Thoracic aorta (tissue), 2 donors: ENCODE measurements at regions not wholly inside any gene's neighbourhood (a gene's known extent, or its start where the extent isn't known, plus 50 kb on each side); places are given as distances from the start of the nearest gene placed in this dataset.

ENCODE experiments used
- ATAC-seq: fragments of 150-250 bp; one replicate; pipeline ENCODE4 v1.8.0; 2017; ENCODE audit warnings: low read depth; ENCODE audit not compliant: insufficient number of reproducible peaks, low FRiP score
- DNase-seq: peaks from one replicate; pipeline ENCODE4 v3.0.0-alpha.2; 2020; ENCODE audit warnings: low spot score
- H3K27ac ChIP-seq, 2 donors: fragments of 200-600 bp; sonication (generic); 1 replicate in 1 of 2; 2 replicates in 1 of 2; pipeline ENCODE4 v1.5.1; 2016; ENCODE audit warnings: mild to moderate bottlenecking in 2 of 2, moderate library complexity in 2 of 2
- H3K27me3 ChIP-seq: fragments of 200-600 bp; sonication (generic); replicated peaks from 2 replicates; pipeline ENCODE4 v1.6.0; 2016; ENCODE audit warnings: mild to moderate bottlenecking; ENCODE audit not compliant: insufficient read depth
- H3K36me3 ChIP-seq: fragments of 200-600 bp; sonication (generic); one replicate; pipeline ENCODE4 v1.5.1; 2016
- H3K4me1 ChIP-seq, 2 donors: fragments of 200-600 bp; sonication (generic); 1 replicate in 1 of 2; 2 replicates in 1 of 2; pipeline versions ENCODE4 v1.5.1 to v1.6.0; 2016; ENCODE audit warnings: low read depth in 2 of 2, mild to moderate bottlenecking in 1 of 2; ENCODE audit not compliant: control insufficient read depth in 1 of 2
- H3K4me3 ChIP-seq: fragments of 200-600 bp; sonication (generic); 2 replicates; pipeline ENCODE4 v1.5.1; 2016; ENCODE audit warnings: mild to moderate bottlenecking
- H3K9me3 ChIP-seq: fragments of 200-600 bp; sonication (generic); 2 replicates; pipeline ENCODE4 v1.5.1; 2016
- TF ChIP-seq, protein P1 (sequence below): fragments of 200-600 bp; sonication (generic); IDR thresholded peaks from one replicate; pipeline ENCODE4 v1.5.1; 2019; ENCODE audit warnings: antibody characterized with exemption

DNA sequence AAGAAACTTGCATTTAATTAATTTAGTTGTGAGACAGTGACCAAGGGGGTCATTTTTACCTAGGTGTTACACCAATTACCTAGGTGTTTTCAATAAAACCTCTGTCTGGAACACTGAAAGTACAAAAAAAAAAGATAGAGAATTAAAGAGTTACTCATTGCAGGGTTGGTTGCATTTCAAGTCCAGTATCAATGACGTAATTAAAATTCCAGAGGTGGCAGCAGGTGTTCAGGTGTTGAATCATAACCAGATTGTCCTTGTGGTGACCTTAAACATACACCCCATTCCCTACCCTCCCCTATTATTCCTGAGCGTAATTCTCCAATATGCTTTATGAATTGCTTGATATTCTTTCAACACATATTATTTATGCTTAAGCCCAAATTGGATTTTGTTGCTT is 352.0 kb upstream of the SLC8A1 start:
- DNase-seq (no peak), ATAC-seq (no peak)
- Histone ChIP-seq H3K27me3 (no peaks in the 10 kb centered on the region), H3K9me3 (no peaks in the 10 kb centered on the region), H3K4me3 (no peak overlapping the region), H3K4me1 (no peaks in the 10 kb centered on the region), H3K36me3 (no peaks in the 10 kb centered on the region), H3K27ac (no peak overlapping the region)
- TF ChIP-seq, protein P1, sequence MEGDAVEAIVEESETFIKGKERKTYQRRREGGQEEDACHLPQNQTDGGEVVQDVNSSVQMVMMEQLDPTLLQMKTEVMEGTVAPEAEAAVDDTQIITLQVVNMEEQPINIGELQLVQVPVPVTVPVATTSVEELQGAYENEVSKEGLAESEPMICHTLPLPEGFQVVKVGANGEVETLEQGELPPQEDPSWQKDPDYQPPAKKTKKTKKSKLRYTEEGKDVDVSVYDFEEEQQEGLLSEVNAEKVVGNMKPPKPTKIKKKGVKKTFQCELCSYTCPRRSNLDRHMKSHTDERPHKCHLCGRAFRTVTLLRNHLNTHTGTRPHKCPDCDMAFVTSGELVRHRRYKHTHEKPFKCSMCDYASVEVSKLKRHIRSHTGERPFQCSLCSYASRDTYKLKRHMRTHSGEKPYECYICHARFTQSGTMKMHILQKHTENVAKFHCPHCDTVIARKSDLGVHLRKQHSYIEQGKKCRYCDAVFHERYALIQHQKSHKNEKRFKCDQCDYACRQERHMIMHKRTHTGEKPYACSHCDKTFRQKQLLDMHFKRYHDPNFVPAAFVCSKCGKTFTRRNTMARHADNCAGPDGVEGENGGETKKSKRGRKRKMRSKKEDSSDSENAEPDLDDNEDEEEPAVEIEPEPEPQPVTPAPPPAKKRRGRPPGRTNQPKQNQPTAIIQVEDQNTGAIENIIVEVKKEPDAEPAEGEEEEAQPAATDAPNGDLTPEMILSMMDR, result no peak

DNA sequence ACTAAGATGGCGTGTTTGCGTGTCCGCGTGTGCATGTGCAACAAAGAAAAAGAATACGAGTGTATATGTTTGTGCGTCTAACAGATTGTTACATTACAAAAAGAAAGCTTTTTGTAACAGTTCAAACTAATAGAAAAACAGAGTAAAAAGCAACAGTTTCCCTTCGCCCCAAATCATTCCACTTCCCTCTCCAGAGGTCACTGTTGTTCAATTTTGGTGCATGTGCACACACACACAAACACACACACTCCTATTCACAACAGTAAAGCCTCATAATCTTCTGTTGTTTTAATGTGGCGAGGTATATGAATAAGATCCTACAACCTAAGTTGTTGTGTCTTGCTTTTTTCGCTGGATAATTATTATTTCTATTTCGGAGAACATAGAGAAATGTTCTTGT is 357.3 kb upstream of the SLC8A1 start:
- H3K9me3 ChIP-seq, result no peaks in the 10 kb centered on the region
- H3K4me1 ChIP-seq, result peaks cover 0 to 2% of the 10 kb centered on the region in 2 donors
- TF ChIP-seq, protein P1, result no peak
- no peak overlapping the region for H3K4me3 ChIP-seq
- no peaks in the 10 kb centered on the region for H3K27me3 ChIP-seq
- no peaks in the 10 kb centered on the region for H3K36me3 ChIP-seq
- H3K27ac ChIP-seq, result no peak overlapping the region
- ATAC-seq, result no peak
- no peak for DNase-seq

- peaks cover 0 to 2% of the 10 kb centered on the region in 2 donors for H3K4me1 ChIP-seq
- H3K27me3 ChIP-seq, result no peaks in the 10 kb centered on the region
- no peak for ATAC-seq
- H3K4me3 ChIP-seq, result no peak overlapping the region
- DNase-seq, result no peak
- no peaks in the 10 kb centered on the region for H3K9me3 ChIP-seq
- H3K27ac ChIP-seq, result no peak overlapping the region
- no peaks in the 10 kb centered on the region for H3K36me3 ChIP-seq
- TF ChIP-seq, protein P1, result no peak
Measured at GRCh38 chr2:40814616-40815015, 362.7 kb upstream of the SLC8A1 start.

DNA sequence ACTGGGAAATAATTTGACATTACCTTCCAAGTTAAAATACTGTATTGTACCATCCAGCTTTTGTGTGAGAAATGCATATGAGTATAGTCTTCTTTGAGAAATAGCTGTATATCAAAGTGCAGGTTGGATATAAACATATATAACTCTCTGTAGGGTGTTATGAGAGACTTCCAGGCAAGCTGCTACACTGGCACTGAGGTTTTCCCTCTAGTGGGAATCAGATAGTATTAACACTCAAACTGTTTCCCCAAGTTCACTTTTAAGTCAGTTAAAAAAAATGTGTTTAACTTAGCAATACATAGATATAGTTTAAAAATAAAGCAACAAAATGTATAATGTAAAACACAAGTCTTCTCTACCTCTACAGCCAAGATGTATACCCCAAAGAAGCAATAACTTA is 368.4 kb upstream of the SLC8A1 start:
- Histone ChIP-seq H3K27me3 (no peaks in the 10 kb centered on the region), H3K4me3 (no peak overlapping the region)
- TF ChIP-seq, protein P1, result no peak

DNA sequence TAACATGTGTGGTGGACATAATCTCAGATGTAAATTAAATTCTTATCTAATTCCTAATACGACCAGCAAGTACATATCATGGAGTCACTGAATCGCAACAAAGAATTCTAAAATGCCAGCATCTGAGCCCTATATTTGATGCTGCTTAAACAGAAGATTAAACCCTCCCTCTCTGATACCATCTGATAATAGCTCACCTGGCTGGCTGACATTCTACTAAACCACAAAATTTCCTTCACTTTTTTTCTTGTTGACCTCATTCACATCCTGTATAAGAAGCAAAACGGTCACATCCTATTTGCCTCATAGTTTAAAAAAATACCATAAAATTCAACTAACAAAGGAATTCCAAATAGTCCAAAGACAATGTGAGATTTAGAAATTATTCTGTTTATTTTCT is 371.6 kb upstream of the SLC8A1 start:
- Histone ChIP-seq H3K27ac (no peak overlapping the region), H3K27me3 (no peaks in the 10 kb centered on the region), H3K36me3 (no peaks in the 10 kb centered on the region), H3K4me1 (peaks cover 0 to 5% of the 10 kb centered on the region in 2 donors), H3K9me3 (no peaks in the 10 kb centered on the region), H3K4me3 (no peak overlapping the region)
- no peak for DNase-seq
- no peak for ATAC-seq
- TF ChIP-seq, protein P1, result no peak

More for the DNA sequence above, 368.4 kb upstream of the SLC8A1 start:
- no peaks in the 10 kb centered on the region for H3K36me3 ChIP-seq
- DNase-seq (no peak), ATAC-seq (no peak)
- peaks cover 0 to 5% of the 10 kb centered on the region in 2 donors for H3K4me1 ChIP-seq
- H3K9me3 ChIP-seq, result no peaks in the 10 kb centered on the region
- H3K27ac ChIP-seq, result no peak overlapping the region
